ENCODE measurements at regions not wholly inside any gene's neighbourhood (a gene's known extent, or its start where the extent isn't known, plus 50 kb on each side); places are given as distances from the start of the nearest gene placed in this dataset.

GRCh38 chr5:167893271-167893670 is 398.2 kb upstream of the WWC1 start:
- DNase-seq = no peak

GRCh38 chr5:167894631-167895472 is 396.6 kb upstream of the WWC1 start:
- no peak for DNase-seq

GRCh38 chr5:167895899-167896659 is 395.4 kb upstream of the WWC1 start:
- DNase-seq = no peak

- DNase-seq = no peak
Observed at GRCh38 chr5:167896814-167897213, 394.6 kb upstream of the WWC1 start.

DNA sequence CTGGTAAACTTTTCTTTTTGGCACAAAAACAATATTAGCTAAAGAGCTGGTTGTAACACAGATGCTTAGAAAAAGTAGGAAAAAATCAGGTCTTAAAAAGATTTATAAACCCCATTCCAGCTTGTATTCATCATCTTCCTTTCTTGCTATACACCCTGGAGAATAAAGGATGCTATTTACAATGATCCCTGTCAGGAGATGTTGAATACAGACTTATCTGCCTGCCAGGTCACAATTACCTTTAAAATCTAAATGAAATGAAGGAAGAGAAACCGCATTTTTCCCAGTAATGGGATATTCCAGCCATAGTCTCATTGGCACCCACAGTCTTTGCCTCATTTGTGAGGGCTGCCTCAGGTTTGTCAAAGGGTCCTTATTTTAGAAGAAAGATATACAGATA is 394.1 kb upstream of the WWC1 start:
- DNase-seq = no peak

GRCh38 chr5:167898361-167899042 is 392.9 kb upstream of the WWC1 start:
- no peak for DNase-seq

GRCh38 chr5:167899490-167900070 is 391.9 kb upstream of the WWC1 start:
- DNase-seq = peak; percentile 71

DNA sequence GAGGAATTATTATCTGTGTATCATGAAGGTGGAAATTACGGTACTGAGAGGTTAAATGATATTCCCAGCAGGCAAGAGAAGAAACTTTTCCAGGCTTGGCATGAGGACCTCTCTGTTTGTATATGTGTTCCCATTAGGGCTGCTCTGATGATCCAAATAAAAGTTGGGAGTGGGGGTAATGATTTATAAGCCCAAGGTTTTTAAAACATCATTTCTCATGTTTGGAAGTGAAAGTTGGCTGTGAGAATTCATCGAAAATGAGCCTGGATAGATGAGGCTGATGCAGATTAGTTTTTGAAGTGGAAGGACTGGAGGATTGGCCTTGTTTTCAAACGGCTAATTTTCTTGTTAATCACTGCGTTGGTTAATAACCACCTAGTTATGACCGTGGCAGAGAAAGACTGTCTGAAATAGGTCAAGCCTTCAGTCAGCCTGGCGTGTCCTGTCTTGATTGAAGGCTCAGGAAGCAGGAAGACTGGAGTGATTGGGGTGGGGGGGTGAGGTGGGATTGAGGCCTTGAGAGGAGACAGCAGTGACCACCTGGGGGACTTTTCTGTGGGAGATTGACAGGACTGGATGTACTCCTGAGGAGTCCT is 391.0 kb upstream of the WWC1 start:
- DNase-seq = peak; percentile 57

DNA sequence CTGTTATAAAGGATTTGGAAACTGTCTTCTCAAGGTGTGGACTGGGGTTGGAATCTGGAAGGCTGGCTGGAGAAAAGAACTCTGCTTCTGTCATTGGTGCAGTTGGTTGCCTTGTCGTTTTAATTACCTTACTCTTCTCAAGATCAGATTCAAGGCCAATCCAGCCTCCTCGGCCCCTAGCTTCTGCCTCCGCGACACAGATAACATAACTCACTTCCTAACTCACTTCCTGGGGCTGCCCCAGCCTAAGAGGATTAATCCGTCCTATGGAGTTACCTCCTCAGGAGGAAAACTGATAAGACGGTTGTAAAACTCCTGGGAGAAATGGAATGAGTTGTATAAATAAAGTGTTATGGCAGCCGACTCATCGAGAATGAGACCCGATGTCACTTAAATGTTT is 389.1 kb upstream of the WWC1 start:
- DNase-seq = no peak

- DNase-seq = no peak
Observed at GRCh38 chr5:167903243-167903642, 388.2 kb upstream of the WWC1 start.

GRCh38 chr5:167903659-167904058 is 387.8 kb upstream of the WWC1 start:
- no peak for DNase-seq

DNA sequence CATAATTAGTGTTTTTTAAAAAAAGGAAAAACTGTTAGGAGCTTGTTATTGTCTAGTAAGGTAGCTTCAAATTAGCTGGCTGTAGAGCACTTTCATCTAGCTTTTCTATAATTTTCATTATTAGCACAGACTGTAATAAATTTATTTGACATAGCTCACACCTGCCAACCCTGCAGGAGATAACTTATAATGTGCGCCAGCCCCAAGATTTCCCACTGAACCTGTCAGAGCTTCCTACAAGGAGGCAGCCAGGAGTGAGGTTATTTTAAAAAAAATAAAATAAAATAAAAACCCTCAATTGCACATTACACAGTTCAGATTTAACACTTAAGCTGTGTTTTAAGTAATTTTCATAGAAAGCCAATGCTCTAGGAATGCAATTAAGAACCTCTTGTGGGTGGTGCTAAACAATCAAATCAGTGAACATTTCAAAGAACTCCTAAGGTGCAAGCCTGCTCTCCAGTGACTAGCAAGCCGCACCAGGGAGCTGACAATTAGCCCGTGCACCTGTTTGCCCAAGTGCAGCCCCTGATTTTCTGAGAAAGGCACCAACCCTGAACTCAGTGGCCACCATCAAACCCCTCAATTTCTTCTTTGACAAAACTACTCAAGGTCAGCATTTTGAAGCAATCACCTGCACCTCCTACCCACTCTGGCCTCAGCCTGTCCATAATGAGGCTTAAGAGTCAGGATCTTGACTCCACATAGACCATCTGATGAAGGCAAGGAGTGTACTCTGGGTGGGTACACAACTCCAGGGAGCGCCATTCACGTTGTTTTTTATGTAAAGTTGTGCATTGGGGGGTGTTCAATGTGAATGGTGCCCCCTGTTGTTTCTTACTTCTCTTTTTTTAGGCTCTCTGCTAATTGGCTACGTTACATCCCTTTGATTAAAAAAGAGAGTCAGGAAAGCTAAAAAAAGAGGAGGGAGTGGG is 385.3 kb upstream of the WWC1 start:
- no peak for DNase-seq

DNA sequence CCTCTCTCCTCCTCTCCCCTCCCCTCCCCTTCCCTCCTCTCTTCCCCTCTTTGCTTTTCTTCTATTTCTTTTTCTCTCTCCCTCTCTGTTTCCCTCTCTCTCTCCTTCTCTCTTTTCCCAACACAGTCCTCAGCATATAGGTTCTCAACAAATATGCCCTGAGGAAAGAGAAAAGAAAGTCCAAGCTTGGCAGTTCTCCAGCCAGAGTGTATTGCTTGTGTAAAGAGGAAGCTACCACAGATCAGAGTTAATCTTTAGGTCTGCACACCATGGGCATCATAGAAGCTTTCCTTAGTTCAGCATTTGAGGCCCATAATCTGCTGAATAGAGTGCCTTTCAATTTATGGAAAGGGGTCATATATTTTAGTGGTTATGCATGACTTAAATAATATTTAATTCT is 382.8 kb upstream of the WWC1 start:
- DNase-seq = no peak

DNA sequence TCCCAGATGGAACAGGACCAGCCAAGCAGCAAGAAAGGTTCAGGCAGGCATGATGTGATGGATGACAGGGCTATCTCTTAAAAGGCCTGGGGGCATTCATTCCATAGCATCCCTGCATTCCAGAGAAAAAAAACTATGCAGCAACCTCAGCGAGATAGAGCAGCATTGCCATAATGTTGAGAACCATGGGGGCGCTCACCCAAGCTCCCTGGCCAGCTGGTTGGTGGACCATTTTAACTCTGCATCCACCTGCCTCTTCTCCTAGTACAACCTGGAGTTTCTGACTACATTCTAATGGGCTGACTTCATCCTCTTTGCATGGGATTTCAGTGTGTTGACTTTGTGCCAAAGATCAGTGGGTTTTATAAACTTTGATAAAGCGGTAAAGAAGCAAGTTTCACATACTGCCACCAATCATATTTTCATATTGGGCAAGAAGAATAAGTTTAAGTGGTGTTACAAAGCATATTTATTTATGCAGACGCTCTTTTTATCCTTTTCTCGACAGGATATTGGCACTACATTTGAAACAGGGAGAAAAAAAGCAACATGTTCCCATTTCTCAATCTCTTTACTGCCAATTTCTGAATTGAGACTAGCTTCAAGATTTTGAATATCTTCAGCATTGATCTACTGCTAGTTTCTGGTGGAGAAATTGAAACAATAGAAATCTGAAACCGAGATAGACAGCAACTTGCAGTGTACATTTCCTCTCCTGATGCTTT is 378.3 kb upstream of the WWC1 start:
- peak; percentile 59 for DNase-seq

DNA sequence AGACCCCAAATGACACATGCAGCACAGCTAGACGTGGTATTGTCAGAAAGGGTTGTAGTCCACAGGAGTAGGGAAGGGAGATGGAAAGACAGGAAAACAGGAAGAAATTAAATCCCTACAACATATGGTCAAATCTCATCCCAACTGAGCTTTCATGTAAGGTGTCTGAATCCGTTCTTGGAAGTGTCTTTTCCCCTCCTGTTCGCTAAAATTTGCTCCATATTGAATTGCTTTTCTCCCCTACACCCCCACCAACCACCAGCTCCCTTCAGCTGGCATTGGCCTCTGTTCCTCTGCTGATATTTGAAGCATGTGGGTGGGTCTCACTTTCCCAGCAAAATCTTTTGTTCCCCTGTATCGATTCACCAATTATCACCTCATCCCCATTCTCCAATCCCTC is 376.2 kb upstream of the WWC1 start:
- DNase-seq = no peak

DNA sequence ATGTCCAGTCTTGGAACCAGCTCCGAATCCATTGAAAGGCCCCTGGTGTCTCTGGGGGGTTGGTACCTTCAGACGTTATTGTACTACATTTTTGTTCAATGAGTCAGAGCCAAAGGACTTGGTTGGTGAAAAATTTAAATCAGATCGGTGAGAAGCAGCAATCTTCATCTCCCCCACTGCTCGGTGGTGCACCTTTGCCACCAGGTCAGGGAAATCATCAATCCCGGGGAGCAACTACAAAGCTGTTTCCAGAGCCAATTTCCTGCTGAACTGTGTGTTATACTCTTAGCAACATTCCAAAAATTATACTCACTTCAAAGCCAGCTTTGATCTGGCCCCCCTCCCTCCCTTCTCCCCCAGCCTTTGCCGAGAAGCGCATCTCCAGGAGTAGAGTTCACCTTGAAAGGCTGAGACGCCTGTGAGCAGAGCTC is 375.2 kb upstream of the WWC1 start:
- no peak for DNase-seq

DNA sequence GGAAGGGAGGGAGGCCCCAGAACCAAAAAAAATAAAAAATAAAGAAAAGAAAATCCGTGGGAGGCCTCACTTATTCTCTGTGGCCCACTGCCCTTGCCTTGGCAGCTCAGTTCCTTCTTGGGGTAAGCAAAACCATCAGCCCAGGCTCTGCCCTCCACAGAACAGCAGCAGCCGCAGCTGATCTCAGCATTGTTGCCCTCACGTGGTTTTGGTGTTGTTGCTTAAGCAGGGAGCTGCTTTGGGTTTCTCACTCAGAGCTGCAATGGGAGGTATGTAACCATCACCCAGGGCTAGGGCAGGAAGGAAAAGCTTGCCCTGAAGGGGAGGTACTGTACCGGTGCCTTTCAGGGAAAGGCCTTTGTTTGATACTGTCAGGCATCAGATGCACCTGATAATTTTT is 374.7 kb upstream of the WWC1 start:
- peak; percentile 30 for DNase-seq

- peak; percentile 62 for DNase-seq
Observed at GRCh38 chr5:167918184-167918812, 373.1 kb upstream of the WWC1 start.

DNA sequence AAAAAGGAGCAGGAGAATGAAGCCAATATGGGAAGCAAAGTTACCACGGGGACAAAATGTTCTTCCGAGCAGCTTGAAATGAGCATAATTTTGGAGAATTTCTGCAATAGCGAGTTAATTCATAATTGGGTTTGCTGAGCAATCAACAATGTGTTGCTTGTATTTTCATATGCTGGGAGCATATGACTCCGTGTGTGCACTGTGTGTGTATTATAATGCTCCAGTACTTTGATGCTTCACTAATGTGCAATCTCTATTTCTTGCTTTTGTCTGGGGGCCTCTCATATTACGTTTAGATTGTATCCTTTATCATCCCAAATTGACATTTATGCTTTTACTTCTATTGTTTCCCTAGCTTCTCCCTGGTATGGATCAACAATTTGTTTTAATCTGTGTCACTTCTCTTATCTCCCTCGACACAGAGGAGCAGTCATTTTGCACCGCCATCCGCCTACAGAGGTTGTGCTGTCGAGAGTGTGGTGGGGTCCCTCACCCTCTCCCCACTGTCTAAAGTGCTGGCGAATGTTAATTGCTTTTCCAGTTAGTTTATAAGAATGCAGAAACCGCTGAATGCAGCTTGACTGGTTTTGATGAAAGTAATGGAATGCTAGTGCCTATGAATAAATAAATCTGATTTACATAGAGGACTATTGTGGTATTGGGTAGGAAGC is 372.5 kb upstream of the WWC1 start:
- DNase-seq = peak; percentile 46

DNA sequence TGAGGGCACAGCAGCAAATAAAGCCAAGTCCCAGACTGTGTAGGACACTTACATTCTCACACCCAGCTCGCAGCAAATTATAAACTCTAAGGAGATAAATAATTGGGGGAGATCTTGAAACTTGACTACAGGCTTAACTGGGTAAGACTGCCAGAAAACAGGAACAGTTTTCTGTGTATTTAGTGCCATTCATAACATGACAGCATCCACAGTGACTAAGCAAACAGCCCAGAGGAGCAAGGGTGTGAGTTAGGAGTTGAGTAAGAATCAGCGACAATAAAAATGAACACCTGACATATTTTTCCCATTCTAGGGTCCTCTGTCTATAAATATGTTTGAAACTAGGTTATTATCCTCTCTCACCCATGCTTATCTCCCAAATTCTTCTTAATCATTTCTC is 370.9 kb upstream of the WWC1 start:
- no peak for DNase-seq
